ENCODE measurements at regions not wholly inside any gene's neighbourhood (a gene's known extent, or its start where the extent isn't known, plus 50 kb on each side); places are given as distances from the start of the nearest gene placed in this dataset.

GRCh38 chr14:22415605-22415959 lies 173.4 kb downstream of the DAD1 start:
- DNase-seq (ENCODE audit: low spot score), result no peak

- DNase-seq (ENCODE audit: low spot score), result no peak
Measured at GRCh38 chr14:22414876-22415604, 174.0 kb downstream of the DAD1 start.

- peak; percentile 15 for DNase-seq (ENCODE audit: low spot score)
Measured at GRCh38 chr14:22412926-22413411, 176.1 kb downstream of the DAD1 start.

GRCh38 chr14:22411398-22412055 lies 177.5 kb downstream of the DAD1 start:
- DNase-seq (ENCODE audit: low spot score), result no peak

- no peak for DNase-seq (ENCODE audit: low spot score)
Measured at GRCh38 chr14:22410497-22410896, 178.5 kb downstream of the DAD1 start.

- no peak for DNase-seq (ENCODE audit: low spot score)
Measured at GRCh38 chr14:22409006-22409405, 180.0 kb downstream of the DAD1 start.

- DNase-seq (ENCODE audit: low spot score), result no peak
Measured at GRCh38 chr14:22408547-22408946, 180.5 kb downstream of the DAD1 start.

- DNase-seq (ENCODE audit: low spot score), result no peak
Measured at GRCh38 chr14:22407033-22407432, 182.0 kb downstream of the DAD1 start.

- no peak for DNase-seq (ENCODE audit: low spot score)
Measured at GRCh38 chr14:22405201-22405600, 183.8 kb downstream of the DAD1 start.

GRCh38 chr14:22403296-22403695 lies 185.7 kb downstream of the DAD1 start:
- no peak for DNase-seq (ENCODE audit: low spot score)

- no peak for DNase-seq (ENCODE audit: low spot score)
Measured at GRCh38 chr14:22400655-22401259, 188.3 kb downstream of the DAD1 start.

- no peak for DNase-seq (ENCODE audit: low spot score)
Measured at GRCh38 chr14:22399776-22400175, 189.2 kb downstream of the DAD1 start.

- DNase-seq (ENCODE audit: low spot score), result no peak
Measured at GRCh38 chr14:22397221-22397737, 191.7 kb downstream of the DAD1 start.

- no peak for DNase-seq (ENCODE audit: low spot score)
Measured at GRCh38 chr14:22395803-22396202, 193.2 kb downstream of the DAD1 start.

- no peak for DNase-seq (ENCODE audit: low spot score)
Measured at GRCh38 chr14:22394616-22395015, 194.4 kb downstream of the DAD1 start.

- DNase-seq (ENCODE audit: low spot score), result no peak
Measured at GRCh38 chr14:22393796-22394195, 195.2 kb downstream of the DAD1 start.

- DNase-seq (ENCODE audit: low spot score), result peak; percentile 76
Measured at GRCh38 chr14:22391908-22392565, 197.0 kb downstream of the DAD1 start.

GRCh38 chr14:22390824-22391461 lies 198.1 kb downstream of the DAD1 start:
- no peak for DNase-seq (ENCODE audit: low spot score)

GRCh38 chr14:22390195-22390594 lies 198.8 kb downstream of the DAD1 start:
- DNase-seq (ENCODE audit: low spot score), result no peak

- no peak for DNase-seq (ENCODE audit: low spot score)
Measured at GRCh38 chr14:22388669-22389595, 200.1 kb downstream of the DAD1 start.

GRCh38 chr14:22387776-22388241 lies 201.2 kb downstream of the DAD1 start:
- peak; percentile 17 for DNase-seq (ENCODE audit: low spot score)
